Erythroblast (primary cell): ENCODE measurements at regions not wholly inside any gene's neighbourhood (a gene's known extent, or its start where the extent isn't known, plus 50 kb on each side); places are given as distances from the start of the nearest gene placed in this dataset.

ENCODE experiments used
- DNase-seq, 2 experiments: peaks; one replicate each; lab custom pipeline; 2025; lab: John Stamatoyannopoulos, UW
- GATA1 ChIP-seq: IDR thresholded peaks from 2 replicates; pipeline ENCODE4 v1.6.1; 2011; ENCODE audit warnings: low read depth, mild to moderate bottlenecking, control low read depth, low read length, moderate library complexity
- POLR2A ChIP-seq: IDR thresholded peaks from 2 replicates; pipeline ENCODE4 v1.6.1; 2011; ENCODE audit warnings: mild to moderate bottlenecking, low read length

GRCh38 chr20:60361761-60362395 is 403.7 kb downstream of the CDH26 start:
- TF ChIP-seq GATA1 = no peak
- no peak for TF ChIP-seq POLR2A
- no peak for DNase-seq

GRCh38 chr20:60362531-60362930 is 404.3 kb downstream of the CDH26 start:
- no peak for DNase-seq
- TF ChIP-seq GATA1 = no peak
- no peak for TF ChIP-seq POLR2A

- DNase-seq = no peak
- TF ChIP-seq POLR2A (no peak), GATA1 (no peak)
Observed at GRCh38 chr20:60363698-60364097, 405.5 kb downstream of the CDH26 start.

DNA sequence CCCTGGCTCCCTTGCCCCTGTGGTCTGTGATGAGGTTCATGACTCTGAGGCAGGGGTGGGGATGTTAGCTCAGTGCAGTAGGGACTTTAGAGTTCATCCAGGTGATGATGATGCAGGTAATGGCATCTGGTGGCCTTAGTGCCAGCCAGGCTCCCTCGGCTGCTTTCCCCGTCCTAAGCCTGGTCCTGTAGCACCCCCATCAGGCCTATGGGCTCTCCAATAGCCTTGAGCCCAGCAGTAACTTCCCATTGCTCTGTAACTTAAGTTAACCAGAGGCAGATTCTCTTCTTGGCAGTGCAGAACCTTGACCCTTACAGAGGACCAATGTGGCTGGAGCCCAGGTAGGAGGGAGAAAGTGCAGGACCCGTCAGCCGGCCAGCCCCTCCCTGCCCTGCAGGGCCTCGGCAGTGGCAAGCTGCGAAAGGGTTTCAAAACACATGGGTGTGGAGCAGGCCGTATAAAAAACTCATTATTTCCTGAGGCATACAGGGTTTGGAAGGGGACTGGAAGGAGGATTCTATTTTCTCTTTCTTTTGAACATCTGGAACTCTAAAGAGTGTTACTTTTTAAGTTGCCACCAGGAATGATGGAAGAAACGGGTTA is 406.9 kb downstream of the CDH26 start:
- no peak for TF ChIP-seq POLR2A
- TF ChIP-seq GATA1 = no peak
- peak; percentile 4 to 6 for DNase-seq

GRCh38 chr20:60365882-60366281 is 407.7 kb downstream of the CDH26 start:
- DNase-seq = no peak
- no peak for TF ChIP-seq POLR2A
- no peak for TF ChIP-seq GATA1

GRCh38 chr20:60371384-60371783 is 413.2 kb downstream of the CDH26 start:
- DNase-seq = no peak
- TF ChIP-seq POLR2A = no peak
- TF ChIP-seq GATA1 = no peak

DNA sequence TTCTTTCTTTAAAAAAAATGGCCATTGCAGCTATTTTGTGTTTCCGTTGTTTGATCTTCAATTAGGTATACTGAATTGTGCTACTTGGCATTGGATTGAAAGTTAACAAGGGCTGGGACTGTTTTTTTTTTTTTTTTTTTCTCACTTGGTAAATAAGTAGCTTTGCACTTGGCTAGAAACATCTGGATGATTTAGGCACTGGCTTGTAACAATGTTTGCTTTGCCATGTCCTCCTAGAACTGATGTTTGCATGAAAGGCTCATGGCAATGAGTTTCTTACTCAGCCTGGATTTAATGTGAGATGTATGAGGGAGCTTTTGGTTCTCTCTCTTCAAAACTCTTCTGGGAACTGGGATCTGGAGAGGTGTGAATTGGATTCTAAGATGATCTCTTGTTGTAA is 414.1 kb downstream of the CDH26 start:
- no peak for TF ChIP-seq GATA1
- TF ChIP-seq POLR2A = no peak
- DNase-seq = no peak

- TF ChIP-seq GATA1 = no peak
- no peak for TF ChIP-seq POLR2A
- no peak for DNase-seq
Observed at GRCh38 chr20:60372822-60373221, 414.6 kb downstream of the CDH26 start.

- TF ChIP-seq POLR2A (no peak), GATA1 (no peak)
- no peak for DNase-seq
Observed at GRCh38 chr20:60378620-60379019, 420.4 kb downstream of the CDH26 start.

DNA sequence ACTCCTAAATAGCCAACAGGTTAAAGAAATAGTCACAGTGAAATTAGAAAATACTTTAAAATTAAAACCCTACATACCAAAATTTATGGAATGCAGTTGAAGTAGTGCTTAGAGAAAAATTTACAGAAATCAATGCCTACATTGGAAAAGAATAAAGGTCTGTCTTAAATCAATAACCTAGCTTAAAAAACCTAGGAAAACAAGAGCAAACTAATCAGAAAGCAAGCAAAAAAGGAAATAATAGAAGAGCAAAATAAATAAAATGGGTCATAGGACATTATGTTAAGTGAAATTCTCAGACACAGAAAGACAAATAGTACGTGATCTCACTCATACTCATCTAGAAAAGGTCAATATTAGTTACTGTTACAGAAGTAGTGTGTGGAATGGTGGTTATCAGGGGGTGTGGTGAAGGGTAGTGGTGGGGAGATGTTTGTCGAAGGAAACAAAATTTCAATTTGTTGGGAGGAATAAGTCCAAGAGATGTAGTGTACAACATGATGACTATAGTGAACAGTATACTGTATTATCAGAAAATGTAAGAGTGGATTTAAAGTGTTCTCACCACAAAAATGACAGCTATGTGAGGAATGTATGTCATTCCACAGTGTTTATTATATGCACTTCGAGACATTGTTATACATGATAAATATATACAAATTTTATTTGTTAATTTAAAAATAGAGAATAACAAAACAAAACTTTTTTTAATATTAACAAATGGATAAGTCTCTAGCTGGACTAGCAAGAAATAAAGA is 423.6 kb downstream of the CDH26 start:
- TF ChIP-seq POLR2A = no peak
- TF ChIP-seq GATA1 = no peak

DNA sequence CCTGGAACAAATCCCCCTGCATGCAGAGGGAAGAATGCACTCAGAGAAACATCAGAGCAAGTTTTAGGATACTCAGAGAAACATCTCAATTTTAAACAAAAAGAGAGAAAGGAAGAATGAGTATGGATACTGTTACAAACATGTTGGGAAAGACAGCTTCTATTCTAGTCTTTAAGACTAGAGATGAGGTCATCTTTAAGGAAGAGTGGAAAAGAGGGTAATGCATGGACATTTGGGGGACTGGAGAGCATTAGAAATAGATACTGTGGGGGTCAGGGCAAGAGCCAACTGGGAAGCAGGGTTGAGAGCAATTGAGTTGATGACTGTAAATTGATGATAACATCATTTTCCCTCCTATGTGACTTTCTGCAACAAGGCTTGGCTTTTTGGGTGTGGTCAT is 431.2 kb downstream of the CDH26 start:
- DNase-seq = no peak
- TF ChIP-seq GATA1 (no peak), POLR2A (no peak)

More for the DNA sequence above, 423.6 kb downstream of the CDH26 start:
- DNase-seq = no peak

DNA sequence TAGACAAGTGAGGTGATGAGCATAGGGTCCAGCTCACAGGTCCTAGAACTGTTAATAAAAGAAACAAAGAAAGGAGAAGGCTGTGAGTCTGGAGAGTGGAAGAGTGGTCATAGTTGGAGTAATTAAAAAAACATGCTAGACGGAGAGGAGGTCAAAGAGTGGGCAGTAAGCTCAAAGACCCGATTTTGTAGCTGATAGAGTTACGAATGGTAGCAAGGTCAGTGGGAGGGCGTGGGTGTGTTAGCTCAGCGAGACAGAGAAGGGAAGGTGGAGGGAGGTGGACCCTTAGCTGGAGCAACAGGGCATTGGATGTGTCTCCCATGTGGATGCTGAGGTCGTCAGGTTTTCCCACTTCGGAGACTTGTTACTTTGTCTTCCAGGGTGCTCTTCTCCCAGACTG is 431.7 kb downstream of the CDH26 start:
- no peak for TF ChIP-seq GATA1
- TF ChIP-seq POLR2A = no peak
- no peak for DNase-seq

DNA sequence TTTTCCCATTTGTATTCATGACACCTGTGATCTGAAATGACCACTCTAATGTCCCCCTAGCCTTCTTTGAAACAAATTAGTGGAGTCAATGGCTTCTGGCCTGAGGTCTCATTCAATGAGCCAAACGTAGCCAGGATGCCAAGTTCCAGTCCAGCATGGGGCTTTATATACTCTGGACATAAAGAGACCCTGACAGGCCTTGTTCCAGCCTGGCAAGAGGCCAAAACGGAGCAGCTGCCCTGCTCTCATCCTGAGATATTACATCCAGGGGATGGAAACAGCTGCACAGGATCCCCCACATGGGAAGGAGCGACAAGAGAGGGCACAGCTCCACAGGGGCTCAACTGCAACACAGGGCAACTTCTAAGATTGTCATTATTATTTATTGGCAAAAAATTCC is 437.8 kb downstream of the CDH26 start:
- DNase-seq = no peak
- TF ChIP-seq POLR2A (no peak), GATA1 (no peak)

DNA sequence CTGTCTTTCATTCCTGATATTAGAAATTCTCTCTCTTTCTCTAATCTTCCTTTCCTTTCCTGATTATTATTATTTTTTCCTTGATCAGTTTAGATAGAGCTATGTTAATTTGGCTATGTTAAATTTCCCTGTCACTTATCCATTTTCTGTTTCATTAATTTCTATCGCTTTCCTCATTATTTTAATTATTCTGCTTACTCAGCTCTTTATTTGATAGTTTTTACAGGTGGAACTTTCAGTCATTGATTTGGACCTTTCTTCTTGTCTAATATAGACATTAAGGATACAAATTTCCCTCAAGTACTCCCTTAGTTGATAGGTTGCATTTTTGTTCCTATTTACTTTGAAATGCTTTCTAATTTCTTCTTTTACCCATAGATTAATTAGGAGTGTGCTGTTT is 442.3 kb downstream of the CDH26 start:
- no peak for DNase-seq
- TF ChIP-seq GATA1 (no peak), POLR2A (no peak)
